ENCODE measurements at regions not wholly inside any gene's neighbourhood (a gene's known extent, or its start where the extent isn't known, plus 50 kb on each side); places are given as distances from the start of the nearest gene placed in this dataset.

- TF ChIP-seq, protein P1, sequence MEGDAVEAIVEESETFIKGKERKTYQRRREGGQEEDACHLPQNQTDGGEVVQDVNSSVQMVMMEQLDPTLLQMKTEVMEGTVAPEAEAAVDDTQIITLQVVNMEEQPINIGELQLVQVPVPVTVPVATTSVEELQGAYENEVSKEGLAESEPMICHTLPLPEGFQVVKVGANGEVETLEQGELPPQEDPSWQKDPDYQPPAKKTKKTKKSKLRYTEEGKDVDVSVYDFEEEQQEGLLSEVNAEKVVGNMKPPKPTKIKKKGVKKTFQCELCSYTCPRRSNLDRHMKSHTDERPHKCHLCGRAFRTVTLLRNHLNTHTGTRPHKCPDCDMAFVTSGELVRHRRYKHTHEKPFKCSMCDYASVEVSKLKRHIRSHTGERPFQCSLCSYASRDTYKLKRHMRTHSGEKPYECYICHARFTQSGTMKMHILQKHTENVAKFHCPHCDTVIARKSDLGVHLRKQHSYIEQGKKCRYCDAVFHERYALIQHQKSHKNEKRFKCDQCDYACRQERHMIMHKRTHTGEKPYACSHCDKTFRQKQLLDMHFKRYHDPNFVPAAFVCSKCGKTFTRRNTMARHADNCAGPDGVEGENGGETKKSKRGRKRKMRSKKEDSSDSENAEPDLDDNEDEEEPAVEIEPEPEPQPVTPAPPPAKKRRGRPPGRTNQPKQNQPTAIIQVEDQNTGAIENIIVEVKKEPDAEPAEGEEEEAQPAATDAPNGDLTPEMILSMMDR (IDR thresholded peaks at IDR 0.05) = no peak
- no peak for TF ChIP-seq POLR2A (IDR thresholded peaks at IDR 0.05)
Measured at GRCh38 chr5:5784101-5784500, 361.6 kb downstream of the ICE1 start.
